MM.1S (cell line): ENCODE measurements at regions not wholly inside any gene's neighbourhood (a gene's known extent, or its start where the extent isn't known, plus 50 kb on each side); places are given as distances from the start of the nearest gene placed in this dataset.

Experiments
- DNase-seq: peaks from one replicate; pipeline ENCODE4 v3.0.0-alpha.2; 2015
- H2AFZ ChIP-seq: fragments of 300-600 bp; sonication (generic); 2 replicates; pipeline ENCODE4 v1.6.0; 2016; ENCODE audit warnings: antibody characterized with exemption, low read length
- H3F3A ChIP-seq: fragments of 300-600 bp; sonication (generic); 2 replicates; pipeline ENCODE4 v1.6.1; 2016; ENCODE audit warnings: mild to moderate bottlenecking, antibody characterized with exemption, low read length, moderate library complexity, mixed read lengths; ENCODE audit not compliant: insufficient read depth
- H3K27ac ChIP-seq: fragments of 300-600 bp; sonication (generic); 2 replicates; pipeline ENCODE4 v1.5.1; 2016; ENCODE audit warnings: mild to moderate bottlenecking, low read length
- H3K27me3 ChIP-seq: fragments of 300-600 bp; sonication (generic); replicated peaks from 2 replicates; pipeline ENCODE4 v1.6.0; 2016; ENCODE audit warnings: low read length; ENCODE audit not compliant: insufficient read depth
- H3K36me3 ChIP-seq: fragments of 300-600 bp; sonication (generic); replicated peaks from 2 replicates; pipeline ENCODE4 v1.6.1; 2016; ENCODE audit warnings: mild to moderate bottlenecking, low read length, mixed read lengths; ENCODE audit not compliant: insufficient read depth
- H3K4me1 ChIP-seq: fragments of 300-600 bp; sonication (generic); 2 replicates; pipeline ENCODE4 v1.6.1; 2016; ENCODE audit warnings: low read length, mixed read lengths
- H3K4me2 ChIP-seq: fragments of 300-600 bp; sonication (generic); 2 replicates; pipeline ENCODE4 v1.6.0; 2016; ENCODE audit warnings: low read depth, low read length
- H3K4me3 ChIP-seq: fragments of 300-600 bp; sonication (generic); 2 replicates; pipeline ENCODE4 v1.5.1; 2016; ENCODE audit warnings: low read length, mixed read lengths
- H3K79me2 ChIP-seq: fragments of 300-600 bp; sonication (generic); 2 replicates; pipeline ENCODE4 v1.6.1; 2016; ENCODE audit warnings: mixed run types, low read length, mixed read lengths
- H3K9ac ChIP-seq: fragments of 300-600 bp; sonication (generic); 2 replicates; pipeline ENCODE4 v1.6.1; 2016; ENCODE audit warnings: low read length, mixed read lengths
- H3K9me2 ChIP-seq: fragments of 300-600 bp; sonication (generic); replicated peaks from 2 replicates; pipeline ENCODE4 v1.6.1; 2016; ENCODE audit warnings: mild to moderate bottlenecking, low read length, mixed read lengths; ENCODE audit not compliant: insufficient read depth
- H3K9me3 ChIP-seq: fragments of 300-600 bp; sonication (generic); replicated peaks from 2 replicates; pipeline ENCODE4 v1.6.1; 2016; ENCODE audit warnings: mild to moderate bottlenecking, low read length, mixed read lengths; ENCODE audit not compliant: insufficient read depth
- H4K20me1 ChIP-seq: fragments of 300-600 bp; sonication (generic); 2 replicates; pipeline ENCODE4 v1.6.1; 2016; ENCODE audit warnings: mild to moderate bottlenecking, low read length, moderate library complexity, mixed read lengths; ENCODE audit not compliant: insufficient read depth
- CTCF ChIP-seq: fragments of 300-600 bp; sonication (generic); IDR thresholded peaks from 2 replicates; pipeline ENCODE4 v1.5.1; 2016; ENCODE audit warnings: antibody characterized with exemption, low read length, mixed read lengths
- EZH2 ChIP-seq: fragments of 300-600 bp; sonication (generic); optimal IDR thresholded peaks from 2 replicates; pipeline ENCODE3; 2017; ENCODE audit warnings: low read depth, mild to moderate bottlenecking, antibody characterized with exemption, low read length, mixed read lengths
- EZH2phosphoT487 ChIP-seq: fragments of 300-600 bp; sonication (generic); IDR thresholded peaks from 2 replicates; pipeline ENCODE4 v1.6.1; 2018; ENCODE audit warnings: antibody characterized with exemption, low read length

GRCh38 chr10:88095223-88095721, 231.8 kb downstream of the PTEN start:
- DNase-seq, result no peak
- TF ChIP-seq EZH2, result no peak
- H3K9me3 ChIP-seq, result no peaks in the 10 kb centered on the region
- no peak overlapping the region for H3K4me3 ChIP-seq
- H3K79me2 ChIP-seq, result no peaks in the 10 kb centered on the region
- no peak overlapping the region for H3K4me2 ChIP-seq
- no peak overlapping the region for H2AFZ ChIP-seq
- peaks cover 23% of the 10 kb centered on the region for H3F3A ChIP-seq
- no peak overlapping the region for H3K27ac ChIP-seq
- H4K20me1 ChIP-seq, result no peaks in the 10 kb centered on the region
- H3K4me1 ChIP-seq, result peaks cover 31% of the 10 kb centered on the region
- no peak overlapping the region for H3K9ac ChIP-seq
- no peaks in the 10 kb centered on the region for H3K36me3 ChIP-seq
- no peaks in the 10 kb centered on the region for H3K27me3 ChIP-seq
- H3K9me2 ChIP-seq, result no peaks in the 10 kb centered on the region

GRCh38 chr10:88095778-88096431, 232.5 kb downstream of the PTEN start:
- no peak overlapping the region for H3K4me2 ChIP-seq
- no peak overlapping the region for H2AFZ ChIP-seq

GRCh38 chr10:88097092-88097516, 233.7 kb downstream of the PTEN start:
- no peaks in the 10 kb centered on the region for H3K9me3 ChIP-seq
- no peaks in the 10 kb centered on the region for H4K20me1 ChIP-seq
- H3K27me3 ChIP-seq, result no peaks in the 10 kb centered on the region
- no peak for TF ChIP-seq EZH2
- no peak for TF ChIP-seq CTCF
- TF ChIP-seq EZH2phosphoT487, result no peak
- no peaks in the 10 kb centered on the region for H3K36me3 ChIP-seq
- peaks cover 7% of the 10 kb centered on the region for H3F3A ChIP-seq
- no peaks in the 10 kb centered on the region for H3K9me2 ChIP-seq
- no peak overlapping the region for H2AFZ ChIP-seq
- no peak overlapping the region for H3K4me3 ChIP-seq
- no peak overlapping the region for H3K4me2 ChIP-seq
- H3K4me1 ChIP-seq, result peaks cover 16% of the 10 kb centered on the region
- DNase-seq, result no peak
- no peaks in the 10 kb centered on the region for H3K79me2 ChIP-seq
- H3K9ac ChIP-seq, result no peak overlapping the region
- H3K27ac ChIP-seq, result no peak overlapping the region

More at GRCh38 chr10:88095778-88096431, 232.5 kb downstream of the PTEN start:
- Histone ChIP-seq H4K20me1 (no peaks in the 10 kb centered on the region), H3K27ac (no peak overlapping the region), H3F3A (peaks cover 17% of the 10 kb centered on the region), H3K27me3 (no peaks in the 10 kb centered on the region), H3K9ac (no peak overlapping the region), H3K9me2 (no peaks in the 10 kb centered on the region), H3K4me1 (peaks cover 25% of the 10 kb centered on the region), H3K9me3 (no peaks in the 10 kb centered on the region), H3K36me3 (no peaks in the 10 kb centered on the region), H3K79me2 (no peaks in the 10 kb centered on the region), H3K4me3 (no peak overlapping the region)
- DNase-seq, result no peak
- TF ChIP-seq EZH2 (no peak), CTCF (no peak), EZH2phosphoT487 (no peak)

GRCh38 chr10:88097536-88097935, 234.1 kb downstream of the PTEN start:
- no peak for DNase-seq
- H3K36me3 ChIP-seq, result no peaks in the 10 kb centered on the region
- H3K9me2 ChIP-seq, result no peaks in the 10 kb centered on the region
- H3K4me1 ChIP-seq, result peaks cover 12% of the 10 kb centered on the region
- H3K27ac ChIP-seq, result no peak overlapping the region
- H3K9ac ChIP-seq, result no peak overlapping the region
- H3K79me2 ChIP-seq, result no peaks in the 10 kb centered on the region
- H3K27me3 ChIP-seq, result no peaks in the 10 kb centered on the region
- TF ChIP-seq EZH2 (no peak), CTCF (no peak), EZH2phosphoT487 (no peak)
- H4K20me1 ChIP-seq, result no peaks in the 10 kb centered on the region
- no peak overlapping the region for H2AFZ ChIP-seq
- peaks cover 3% of the 10 kb centered on the region for H3F3A ChIP-seq
- H3K4me3 ChIP-seq, result no peak overlapping the region
- H3K4me2 ChIP-seq, result no peak overlapping the region
- no peaks in the 10 kb centered on the region for H3K9me3 ChIP-seq
